Tibial nerve (tissue), 4 donors: ENCODE measurements at regions not wholly inside any gene's neighbourhood (a gene's known extent, or its start where the extent isn't known, plus 50 kb on each side); places are given as distances from the start of the nearest gene placed in this dataset.

Experiments used
- DNase-seq, 2 donors: peaks; one replicate each; pipeline ENCODE4 v3.0.0-alpha.2; 2019; ENCODE audit warnings: low spot score in 2 of 2
- H3K27ac ChIP-seq, 4 donors: fragments of 200-600 bp; sonication (generic) in 3 of 4; one replicate each; pipeline ENCODE4 v1.5.1; 2017 to 2019; ENCODE audit warnings: mild to moderate bottlenecking in 1 of 4
- H3K27me3 ChIP-seq, 2 donors: fragments of 200-600 bp; sonication (generic) in 1 of 2; one replicate each; pipeline versions ENCODE4 v1.5.1 to v1.6.0; 2017 to 2019
- H3K36me3 ChIP-seq, 3 donors: fragments of 200-600 bp; sonication (generic); one replicate each; pipeline ENCODE4 v1.5.1; 2018 to 2019
- H3K4me1 ChIP-seq, 4 donors: fragments of 200-600 bp; sonication (generic) in 3 of 4; one replicate each; pipeline ENCODE4 v1.5.1; 2017 to 2019
- H3K4me3 ChIP-seq, 4 donors: fragments of 200-600 bp; sonication (generic) in 3 of 4; one replicate each; pipeline ENCODE4 v1.5.1; 2017 to 2019; ENCODE audit warnings: mild to moderate bottlenecking in 1 of 4, moderate library complexity in 1 of 4
- H3K9me3 ChIP-seq, 4 donors: fragments of 200-600 bp; sonication (generic) in 3 of 4; one replicate each; pipeline ENCODE4 v1.5.1; 2017 to 2019
- EP300 ChIP-seq, 2 donors: sonication (generic); formaldehyde crosslinking; IDR thresholded peaks; one replicate each; pipeline ENCODE4 v1.6.1; 2017; ENCODE audit warnings: antibody characterized with exemption in 2 of 2, mild to moderate bottlenecking in 1 of 2
- POLR2A ChIP-seq, 2 donors: fragments of 450-650 bp; IDR thresholded peaks; one replicate each; pipeline ENCODE4 v1.6.1; 2017; ENCODE audit warnings: antibody characterized with exemption in 2 of 2, mild to moderate bottlenecking in 2 of 2, moderate library complexity in 2 of 2
- WGBS, 2 donors: methylation state at CpG; one replicate each; pipeline ENCODE4 v1.1.5; 2018; 5-methylcytosine and 5-hydroxymethylcytosine counted together
- TF ChIP-seq, protein P1 (sequence below), 5 experiments: fragments of 200-600 bp in 3 of 5; fragments of 450-650 bp in 2 of 5; sonication (generic) in 3 of 5; IDR thresholded peaks; one replicate each; pipeline ENCODE4 v1.5.1; 2016 to 2019; ENCODE audit warnings: antibody characterized with exemption in 5 of 5, mild to moderate bottlenecking in 3 of 5, moderate library complexity in 2 of 5

DNA sequence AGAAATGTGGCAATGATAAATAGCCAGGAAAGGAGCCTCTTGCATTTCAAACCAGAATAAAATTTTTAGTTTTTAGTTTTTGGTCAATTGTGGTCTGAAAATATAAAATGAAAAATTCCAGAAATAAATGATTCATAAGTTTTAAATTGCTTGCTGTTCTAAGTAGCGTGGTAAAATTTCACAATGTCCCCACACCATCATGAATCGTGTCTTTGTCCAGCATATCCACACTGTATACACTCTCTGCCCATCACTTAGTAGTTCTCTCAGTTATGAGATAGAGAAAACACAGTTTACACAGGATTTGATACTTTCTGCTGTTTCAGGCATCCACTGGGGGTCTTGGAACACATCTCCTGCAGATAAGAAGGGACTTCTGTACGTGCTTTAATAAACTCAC, 783.9 kb downstream of the TSN start:
- Histone ChIP-seq H3K9me3 (no peaks in the 10 kb centered on the region), H3K36me3 (no peaks in the 10 kb centered on the region), H3K4me1 (no peaks in the 10 kb centered on the region), H3K4me3 (no peak overlapping the region), H3K27ac (no peak overlapping the region), H3K27me3 (no peaks in the 10 kb centered on the region)
- 59 to 66% methylated on average over 3 of the region's 3 CpGs for whole genome bisulfite sequencing, 2 donors
- no peak for DNase-seq
- no peak for TF ChIP-seq EP300 (IDR thresholded peaks at IDR 0.05)
- TF ChIP-seq, protein P1, sequence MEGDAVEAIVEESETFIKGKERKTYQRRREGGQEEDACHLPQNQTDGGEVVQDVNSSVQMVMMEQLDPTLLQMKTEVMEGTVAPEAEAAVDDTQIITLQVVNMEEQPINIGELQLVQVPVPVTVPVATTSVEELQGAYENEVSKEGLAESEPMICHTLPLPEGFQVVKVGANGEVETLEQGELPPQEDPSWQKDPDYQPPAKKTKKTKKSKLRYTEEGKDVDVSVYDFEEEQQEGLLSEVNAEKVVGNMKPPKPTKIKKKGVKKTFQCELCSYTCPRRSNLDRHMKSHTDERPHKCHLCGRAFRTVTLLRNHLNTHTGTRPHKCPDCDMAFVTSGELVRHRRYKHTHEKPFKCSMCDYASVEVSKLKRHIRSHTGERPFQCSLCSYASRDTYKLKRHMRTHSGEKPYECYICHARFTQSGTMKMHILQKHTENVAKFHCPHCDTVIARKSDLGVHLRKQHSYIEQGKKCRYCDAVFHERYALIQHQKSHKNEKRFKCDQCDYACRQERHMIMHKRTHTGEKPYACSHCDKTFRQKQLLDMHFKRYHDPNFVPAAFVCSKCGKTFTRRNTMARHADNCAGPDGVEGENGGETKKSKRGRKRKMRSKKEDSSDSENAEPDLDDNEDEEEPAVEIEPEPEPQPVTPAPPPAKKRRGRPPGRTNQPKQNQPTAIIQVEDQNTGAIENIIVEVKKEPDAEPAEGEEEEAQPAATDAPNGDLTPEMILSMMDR (IDR thresholded peaks at IDR 0.05): no peak
- TF ChIP-seq POLR2A (IDR thresholded peaks at IDR 0.05): no peak

DNA sequence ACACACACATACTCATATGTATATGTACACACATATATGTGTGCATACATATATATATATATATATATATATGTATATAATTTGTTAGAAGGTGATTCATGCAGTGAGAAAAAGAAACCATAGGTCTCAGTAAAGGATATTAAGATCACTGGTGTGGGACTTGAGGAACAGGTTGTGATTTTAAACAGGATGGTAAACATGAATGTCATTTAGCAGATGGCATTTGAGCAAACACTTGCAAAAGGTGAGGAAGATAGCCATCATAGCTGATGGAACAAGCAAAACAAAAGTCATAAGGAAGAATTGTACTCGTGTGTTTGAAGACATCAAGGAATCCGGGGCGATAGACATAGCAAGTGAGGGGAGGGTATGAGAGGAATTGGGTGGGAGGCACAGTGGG, 784.5 kb downstream of the TSN start:
- Histone ChIP-seq H3K27me3 (no peaks in the 10 kb centered on the region), H3K4me3 (no peak overlapping the region), H3K27ac (no peak overlapping the region), H3K36me3 (no peaks in the 10 kb centered on the region), H3K4me1 (no peaks in the 10 kb centered on the region), H3K9me3 (no peaks in the 10 kb centered on the region)
- WGBS, 2 donors: 83 to 87% methylated on average over 3 of the region's 3 CpGs
- TF ChIP-seq POLR2A (IDR thresholded peaks at IDR 0.05) (no peak), EP300 (IDR thresholded peaks at IDR 0.05) (no peak)
- TF ChIP-seq, protein P1 (IDR thresholded peaks at IDR 0.05): no peak
- DNase-seq: no peak

DNA sequence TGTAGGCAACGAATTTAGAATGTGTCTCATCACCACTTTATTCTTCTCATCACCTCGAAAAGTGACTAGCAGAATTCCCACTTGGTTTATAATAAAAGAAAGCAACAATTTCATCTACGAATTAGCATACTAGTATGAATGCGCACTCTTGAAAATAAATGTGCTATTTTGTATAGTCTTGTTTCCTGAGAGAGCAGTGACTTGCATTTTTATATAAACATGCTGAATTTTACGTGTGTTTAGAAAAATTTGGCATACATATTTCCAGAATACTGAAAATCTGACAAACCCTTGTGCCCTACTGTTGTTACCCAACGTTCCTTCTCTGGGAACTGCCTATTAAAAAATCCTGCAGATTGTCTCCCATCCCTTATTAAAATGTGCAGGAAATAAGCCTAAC, 786.8 kb downstream of the TSN start:
- no peaks in the 10 kb centered on the region for H3K9me3 ChIP-seq
- WGBS, 2 donors: 62 to 72% methylated on average over 6 of the region's 6 CpGs
- TF ChIP-seq, protein P1 (IDR thresholded peaks at IDR 0.05): no peak
- H3K4me3 ChIP-seq: no peak overlapping the region
- no peak for DNase-seq
- H3K4me1 ChIP-seq: no peaks in the 10 kb centered on the region
- H3K27ac ChIP-seq: no peak overlapping the region
- no peaks in the 10 kb centered on the region for H3K27me3 ChIP-seq
- no peaks in the 10 kb centered on the region for H3K36me3 ChIP-seq

DNA sequence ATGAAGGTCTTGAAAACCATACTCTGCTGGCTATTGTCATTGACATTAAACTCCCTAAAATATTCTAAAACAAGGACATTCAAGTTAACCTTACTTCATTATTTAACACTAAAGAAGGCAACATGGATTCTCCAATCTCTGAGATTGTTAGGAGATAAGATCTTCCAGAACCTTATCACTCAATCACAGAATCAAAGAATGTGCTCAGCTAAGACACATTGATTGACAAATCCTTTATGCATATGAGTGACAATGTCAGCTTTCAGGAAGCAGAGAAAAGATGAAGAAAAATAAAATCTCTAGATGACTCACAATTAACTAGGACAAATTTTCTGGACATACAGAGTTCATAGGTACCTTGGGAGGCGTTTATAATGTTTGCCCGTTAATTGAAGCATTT, 787.2 kb downstream of the TSN start:
- TF ChIP-seq POLR2A (IDR thresholded peaks at IDR 0.05) (no peak), EP300 (IDR thresholded peaks at IDR 0.05) (no peak)
- TF ChIP-seq, protein P1 (IDR thresholded peaks at IDR 0.05): no peak

DNA sequence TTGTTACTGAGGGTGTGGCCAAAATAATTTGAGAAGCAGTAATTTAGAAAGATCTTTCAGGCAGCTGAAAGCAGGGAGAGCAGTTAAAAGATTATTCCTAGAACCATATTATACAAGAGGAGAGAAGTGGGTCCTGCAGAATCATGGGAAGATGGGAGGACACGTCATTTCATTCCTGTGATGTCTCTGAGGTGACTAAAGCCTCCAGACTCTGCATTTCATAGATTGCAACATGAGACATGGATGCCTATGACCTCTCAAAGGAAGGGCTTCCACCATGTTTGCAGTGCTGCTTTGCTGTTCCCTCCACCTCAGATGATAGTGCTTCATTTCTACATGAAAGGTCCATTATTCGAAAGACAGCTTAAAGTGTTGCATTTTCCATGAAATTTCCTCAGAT, 788.4 kb downstream of the TSN start:
- no peak for DNase-seq
- WGBS, 2 donors: 88 to 90% methylated on average over 2 of the region's 2 CpGs
- TF ChIP-seq, protein P1 (IDR thresholded peaks at IDR 0.05): no peak
- TF ChIP-seq EP300 (IDR thresholded peaks at IDR 0.05): no peak
- TF ChIP-seq POLR2A (IDR thresholded peaks at IDR 0.05): no peak

More for the DNA sequence above, 787.2 kb downstream of the TSN start:
- no peak for DNase-seq
- Histone ChIP-seq H3K27ac (no peak overlapping the region), H3K9me3 (no peaks in the 10 kb centered on the region), H3K27me3 (no peaks in the 10 kb centered on the region), H3K4me3 (no peak overlapping the region), H3K36me3 (no peaks in the 10 kb centered on the region), H3K4me1 (no peaks in the 10 kb centered on the region)
- 71 to 81% methylated on average over 2 of the region's 2 CpGs for WGBS, 2 donors

More for the DNA sequence above, 788.4 kb downstream of the TSN start:
- no peak overlapping the region for H3K4me3 ChIP-seq
- no peak overlapping the region for H3K27ac ChIP-seq
- no peaks in the 10 kb centered on the region for H3K36me3 ChIP-seq
- H3K4me1 ChIP-seq: no peaks in the 10 kb centered on the region
- H3K27me3 ChIP-seq: no peaks in the 10 kb centered on the region
- no peaks in the 10 kb centered on the region for H3K9me3 ChIP-seq
